ENCODE measurements at regions not wholly inside any gene's neighbourhood (a gene's known extent, or its start where the extent isn't known, plus 50 kb on each side); places are given as distances from the start of the nearest gene placed in this dataset.

GRCh38 chr5:168198359-168198758, 93.1 kb upstream of the WWC1 start (continued):
- no peak for TF ChIP-seq ZXDC (CRISPR knock-in tag; IDR thresholded peaks at IDR 0.05)
- no peak for TF ChIP-seq IRF9 (CRISPR knock-in tag; IDR thresholded peaks at IDR 0.05; ENCODE audit: borderline replicate concordance)
- TF ChIP-seq HES4 (CRISPR knock-in tag; IDR thresholded peaks at IDR 0.05; ENCODE audit: borderline replicate concordance), result no peak
- TF ChIP-seq CREB3 (CRISPR knock-in tag; IDR thresholded peaks at IDR 0.05), result no peak
- no peak for TF ChIP-seq HHEX (CRISPR knock-in tag; IDR thresholded peaks at IDR 0.05)
- TF ChIP-seq ZNF704 (CRISPR knock-in tag; IDR thresholded peaks at IDR 0.05; ENCODE audit: borderline replicate concordance), result no peak
- TF ChIP-seq SKIL (CRISPR knock-in tag; IDR thresholded peaks at IDR 0.05; ENCODE audit: borderline replicate concordance), result no peak
- no peak for TF ChIP-seq ETS1 (CRISPR knock-in tag; IDR thresholded peaks at IDR 0.05)
